Right lobe of liver (tissue), 6 donors: ENCODE measurements at regions not wholly inside any gene's neighbourhood (a gene's known extent, or its start where the extent isn't known, plus 50 kb on each side); places are given as distances from the start of the nearest gene placed in this dataset.

Experiments used
- ATAC-seq, 4 donors: fragments of 200-7000 bp; cut with Tn5 transposase; one replicate each; pipeline ENCODE4 v1.9.1; 2020; ENCODE audit warnings: mild to moderate bottlenecking in 4 of 4, moderate library complexity in 4 of 4
- DNase-seq, 3 donors: peaks; one replicate each; pipeline ENCODE4 v3.0.0-alpha.2; 2020
- H3K27ac ChIP-seq, 3 donors: fragments of 200-600 bp; one replicate each; pipeline ENCODE4 v1.8.0; 2022
- H3K27me3 ChIP-seq, 2 donors: fragments of 200-600 bp; one replicate each; pipeline ENCODE4 v1.8.0; 2022
- H3K36me3 ChIP-seq, 4 donors: fragments of 200-600 bp; sonication (generic) in 1 of 4; one replicate each; pipeline versions ENCODE4 v1.5.1 to v1.8.0; 2017 to 2022; ENCODE audit warnings: control low read depth in 1 of 4
- H3K4me1 ChIP-seq, 4 donors: fragments of 200-600 bp; sonication (generic) in 1 of 4; one replicate each; pipeline versions ENCODE4 v1.5.1 to v1.8.0; 2017 to 2022; ENCODE audit warnings: control low read depth in 1 of 4
- H3K4me3 ChIP-seq, 3 donors: fragments of 200-600 bp; one replicate each; pipeline ENCODE4 v1.8.0; 2022
- H3K9me3 ChIP-seq, 4 donors: fragments of 200-600 bp; sonication (generic) in 1 of 4; one replicate each; pipeline versions ENCODE4 v1.5.1 to v1.8.0; 2017 to 2022; ENCODE audit warnings: control low read depth in 1 of 4
- CTCF ChIP-seq, 4 donors: fragments of 200-600 bp in 3 of 4; fragments of 450-650 bp in 1 of 4; IDR thresholded peaks; one replicate each; pipeline versions ENCODE4 v1.5.1 to v1.8.0; 2016 to 2022; ENCODE audit warnings: antibody characterized with exemption in 4 of 4, mild to moderate bottlenecking in 2 of 4
- POLR2A ChIP-seq: fragments of 450-650 bp; IDR thresholded peaks from one replicate; pipeline ENCODE4 v1.6.1; 2017; ENCODE audit warnings: antibody characterized with exemption, mild to moderate bottlenecking
- WGBS: methylation state at CpG from one replicate; pipeline ENCODE4 v1.1.6; 2018; ENCODE audit warnings: low coverage, low lambda C conversion rate; ENCODE audit not compliant: insufficient coverage; ENCODE audit errors: missing lambda C conversion rate; 5-methylcytosine and 5-hydroxymethylcytosine counted together
- intact Hi-C, 2 donors: fragments of 100-400 bp; cut with DNase I; formaldehyde crosslinking; loops; one replicate each; pipeline versions ENCODE4 v1.11.2 to v1.14.1; 2022
- donor health status: DM: no; HTN: yes; CAD: no.
- donor health status: DM: no; HTN: no; CAD: no.
- donor health status: DM: no; HTN: no; CAD: no.
- donor health status: DM: no; HTN: yes; CAD: no.
- donor health status: DM: no; HTN: yes; CAD: no.

- DNase-seq: no peak
- H3K4me1 ChIP-seq: no peaks in the 10 kb centered on the region
- H3K27me3 ChIP-seq: no peaks in the 10 kb centered on the region
- ATAC-seq: no peak
- H3K4me3 ChIP-seq: no peak overlapping the region
- no peak for TF ChIP-seq POLR2A
- TF ChIP-seq CTCF (IDR thresholded peaks at IDR 0.05): no peak
- intact Hi-C loops: no loop called here
- no peak overlapping the region for H3K27ac ChIP-seq
- no peaks in the 10 kb centered on the region for H3K9me3 ChIP-seq
- H3K36me3 ChIP-seq: no peaks in the 10 kb centered on the region
- WGBS: 83% methylated on average over 1 of the region's 1 CpG
Observed at GRCh38 chr14:97336179-97336578, 539.0 kb downstream of the VRK1 start.

GRCh38 chr14:97336816-97337215 lies 539.6 kb downstream of the VRK1 start:
- Histone ChIP-seq H3K36me3 (no peaks in the 10 kb centered on the region), H3K27ac (no peak overlapping the region)
- ATAC-seq: no peak

GRCh38 chr14:97337267-97337666 lies 540.1 kb downstream of the VRK1 start:
- intact Hi-C loops: no loop called here
- no peak for TF ChIP-seq CTCF (IDR thresholded peaks at IDR 0.05)
- no peak for TF ChIP-seq POLR2A

More at GRCh38 chr14:97336816-97337215, 539.6 kb downstream of the VRK1 start:
- 48% methylated on average over 5 of the region's 5 CpGs for WGBS
- DNase-seq: no peak
- Histone ChIP-seq H3K4me3 (no peak overlapping the region), H3K9me3 (no peaks in the 10 kb centered on the region), H3K27me3 (no peaks in the 10 kb centered on the region), H3K4me1 (no peaks in the 10 kb centered on the region)
- TF ChIP-seq POLR2A (no peak), CTCF (IDR thresholded peaks at IDR 0.05) (no peak)
- intact Hi-C loops: no loop called here

DNA sequence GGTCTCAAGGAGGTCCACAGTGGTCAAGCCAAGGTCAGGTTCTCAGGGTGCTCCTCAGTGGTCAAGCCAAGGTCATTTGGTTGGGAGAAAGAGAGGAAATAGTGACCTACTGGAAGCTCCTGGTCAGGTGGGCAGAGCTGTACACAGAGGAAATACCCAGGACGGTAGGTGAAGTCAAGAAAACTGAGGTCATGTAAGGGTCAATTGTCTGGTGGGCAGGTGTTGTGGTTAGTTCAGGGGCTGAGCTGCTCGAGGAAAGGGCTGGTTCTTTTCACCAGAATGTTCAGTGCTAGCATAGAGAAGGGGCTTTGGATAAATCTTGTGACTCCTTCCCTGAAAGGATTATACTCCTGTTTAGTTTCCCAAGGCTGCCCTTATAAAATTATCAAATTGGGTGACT lies 540.5 kb downstream of the VRK1 start:
- H3K36me3 ChIP-seq: no peaks in the 10 kb centered on the region
- H3K27ac ChIP-seq: no peak overlapping the region
- H3K27me3 ChIP-seq: no peaks in the 10 kb centered on the region
- H3K4me3 ChIP-seq: no peak overlapping the region
- H3K4me1 ChIP-seq: no peaks in the 10 kb centered on the region
- no peak for DNase-seq
- WGBS: 17% methylated on average over 2 of the region's 2 CpGs
- ATAC-seq: no peak
- no peaks in the 10 kb centered on the region for H3K9me3 ChIP-seq
- no peak for TF ChIP-seq CTCF (IDR thresholded peaks at IDR 0.05)
- intact Hi-C loops: no loop called here

More at GRCh38 chr14:97337267-97337666, 540.1 kb downstream of the VRK1 start:
- Histone ChIP-seq H3K4me1 (no peaks in the 10 kb centered on the region), H3K27ac (no peak overlapping the region), H3K36me3 (no peaks in the 10 kb centered on the region), H3K27me3 (no peaks in the 10 kb centered on the region), H3K9me3 (no peaks in the 10 kb centered on the region), H3K4me3 (no peak overlapping the region)
- 57% methylated on average over 2 of the region's 3 CpGs for WGBS
- DNase-seq: no peak
- no peak for ATAC-seq

DNA sequence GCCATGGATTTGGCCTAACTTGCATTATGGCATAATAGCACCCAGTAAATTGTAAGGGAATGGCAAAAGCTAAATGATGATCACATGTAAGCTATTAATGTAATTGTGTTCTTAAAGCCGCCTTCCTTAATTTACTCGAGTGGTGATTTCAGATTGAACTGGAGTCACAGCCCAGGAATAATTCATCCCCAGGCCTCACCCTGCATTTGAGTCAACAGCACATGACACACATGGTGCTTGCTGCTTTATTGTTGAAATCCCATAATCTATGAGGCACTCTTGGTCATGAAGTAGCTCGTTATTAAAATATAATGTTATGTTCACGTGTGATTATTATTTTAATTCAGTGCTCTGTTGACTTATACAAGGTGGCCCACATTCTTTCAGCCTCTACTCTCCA lies 547.5 kb downstream of the VRK1 start:
- no peak for DNase-seq
- Histone ChIP-seq H3K36me3 (no peaks in the 10 kb centered on the region), H3K27ac (no peak overlapping the region), H3K27me3 (no peaks in the 10 kb centered on the region), H3K9me3 (no peaks in the 10 kb centered on the region), H3K4me3 (no peak overlapping the region), H3K4me1 (no peaks in the 10 kb centered on the region)
- 86% methylated on average over 4 of the region's 4 CpGs for WGBS
- no peak for ATAC-seq
- intact Hi-C loops: no loop called here
- TF ChIP-seq CTCF (IDR thresholded peaks at IDR 0.05) (no peak), POLR2A (no peak)
